HG02678 (cell line): ENCODE measurements at regions not wholly inside any gene's neighbourhood (a gene's known extent, or its start where the extent isn't known, plus 50 kb on each side); places are given as distances from the start of the nearest gene placed in this dataset.

Source experiments
- ATAC-seq: cut with Tn5 transposase; IDR thresholded peaks from one replicate; pipeline ENCODE4 v1.9.1; 2021; ENCODE audit warnings: mild to moderate bottlenecking, moderate library complexity; ENCODE audit not compliant: unreplicated experiment

GRCh38 chr1:93013145-93014065 is 52.1 kb upstream of the DIPK1A start:
- no peak for ATAC-seq

DNA sequence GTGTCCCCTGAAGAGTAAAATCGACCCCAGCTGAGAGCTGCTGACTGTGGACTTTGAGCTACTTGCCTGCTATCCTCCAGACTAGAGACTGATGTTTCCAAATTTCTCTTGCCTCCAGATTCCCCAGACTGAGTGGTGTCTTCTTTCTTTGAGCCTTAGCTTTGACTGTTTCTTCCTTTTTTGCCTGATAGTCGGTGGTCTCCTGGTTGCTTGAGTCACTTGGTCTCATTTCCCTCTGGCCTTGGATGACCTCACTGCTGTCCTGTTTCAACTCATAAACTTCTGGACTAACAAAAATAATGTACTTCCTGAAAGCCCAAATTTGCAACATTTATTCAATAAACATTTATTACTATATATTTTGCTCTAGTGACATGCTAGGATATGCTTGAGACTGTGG is 52.9 kb upstream of the DIPK1A start:
- ATAC-seq = no peak

DNA sequence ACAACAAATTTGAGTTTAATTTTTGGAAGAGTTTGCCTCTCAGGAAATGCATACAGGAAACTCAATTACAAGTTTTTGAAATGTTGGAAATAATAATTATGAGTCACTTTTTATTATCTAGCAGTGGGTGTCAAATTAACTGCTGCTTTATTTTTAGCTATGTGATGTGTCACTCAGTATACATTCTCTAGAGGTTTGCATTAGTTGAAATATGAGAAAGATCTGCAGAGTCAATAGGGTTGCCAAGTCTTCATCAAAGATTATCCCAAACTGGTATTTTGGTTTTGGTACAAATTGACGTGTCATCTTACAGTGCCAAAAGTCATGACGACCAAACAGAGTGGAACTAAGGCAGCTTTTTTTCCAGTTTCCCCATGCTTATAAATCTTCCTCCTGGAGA is 54.3 kb upstream of the DIPK1A start:
- no peak for ATAC-seq

GRCh38 chr1:93016171-93016570 is 54.9 kb upstream of the DIPK1A start:
- no peak for ATAC-seq

GRCh38 chr1:93021539-93022134 is 57.4 kb upstream of the MTF2 start:
- ATAC-seq = peak; percentile 67

DNA sequence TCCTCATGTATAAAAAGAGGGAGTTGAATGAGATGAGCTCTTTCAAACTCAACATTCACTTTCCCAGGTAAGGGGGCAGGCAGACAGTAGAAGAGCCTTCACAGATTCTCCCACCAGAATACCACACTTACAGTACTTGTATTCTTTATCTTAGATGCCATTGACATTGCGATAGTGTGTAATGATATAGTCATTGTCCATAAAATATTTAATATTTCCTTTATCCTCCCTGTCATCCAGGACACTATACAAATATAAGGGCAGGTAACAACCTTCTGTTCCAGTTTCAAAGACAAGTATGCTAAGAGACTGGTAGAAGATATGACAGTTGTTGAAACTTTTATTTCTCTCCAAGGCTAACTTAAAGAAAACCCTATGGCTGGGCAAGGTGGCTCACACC is 56.5 kb upstream of the MTF2 start:
- no peak for ATAC-seq

GRCh38 chr1:93023281-93023680 is 55.8 kb upstream of the MTF2 start:
- no peak for ATAC-seq

- ATAC-seq = no peak
These were observed 53.5 kb upstream of the MTF2 start for GRCh38 chr1:93025572-93025971.

DNA sequence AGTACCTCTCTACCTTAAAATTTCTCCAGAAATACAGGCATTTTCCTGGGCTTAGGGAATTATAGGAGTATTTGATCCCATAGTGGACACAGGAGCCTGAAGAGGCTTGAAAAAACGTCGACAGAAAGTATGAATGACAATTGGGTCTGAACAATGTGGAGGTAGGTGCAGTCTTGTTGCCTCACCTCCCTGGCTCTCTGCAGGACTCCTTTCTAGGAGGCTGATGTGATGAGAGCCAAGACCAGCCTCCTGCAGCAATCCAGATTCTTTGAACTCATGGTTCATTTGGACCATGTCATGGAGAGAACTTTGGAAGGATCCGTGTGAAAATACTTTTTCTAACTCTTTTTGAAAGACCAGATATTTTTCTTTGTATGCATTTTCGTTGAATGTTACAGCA is 50.5 kb upstream of the MTF2 start:
- ATAC-seq = no peak
